ENCODE measurements at regions not wholly inside any gene's neighbourhood (a gene's known extent, or its start where the extent isn't known, plus 50 kb on each side); places are given as distances from the start of the nearest gene placed in this dataset.
"Not testable (repeated sequence)": the region's sequence is repeated elsewhere in the genome, so short reads cannot be mapped to it uniquely, and the experiment has no call there.

DNA sequence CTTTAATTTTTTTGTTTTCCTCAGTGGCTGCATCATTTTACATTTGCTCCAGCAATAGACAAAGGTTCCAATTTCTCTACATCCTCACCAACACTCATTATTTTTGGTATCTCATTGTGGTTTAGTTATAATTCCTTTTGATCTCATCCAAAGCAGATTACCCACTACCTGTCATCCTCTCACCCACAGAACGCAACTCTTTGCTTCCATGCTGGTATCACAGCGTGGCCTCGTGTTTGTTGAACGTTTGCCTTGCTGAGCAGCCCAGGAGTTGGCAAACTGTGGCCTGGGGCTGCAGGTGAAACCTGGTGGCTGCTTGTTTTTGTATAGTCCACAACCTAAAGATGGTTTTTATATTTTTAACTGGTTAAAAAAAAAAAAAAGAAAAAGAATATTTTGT, 181.9 kb downstream of the BCAS1 start:
- no peaks in the 10 kb centered on the region for H3K9me2 ChIP-seq (ENCODE audit: insufficient read depth)
- no peak for DNase-seq
- H3K4me2 ChIP-seq (ENCODE audit: unreplicated experiment) = no peak overlapping the region
- no peak overlapping the region for H3K4me3 ChIP-seq
- H3K27ac ChIP-seq = no peak overlapping the region
- peaks cover 32% of the 10 kb centered on the region for H3F3A ChIP-seq (ENCODE audit: insufficient read depth)
- TF ChIP-seq EZH2 (IDR thresholded peaks at IDR 0.05; ENCODE audit: insufficient read depth, poor library complexity, severe bottlenecking) (no peak), EZH2phosphoT487 (IDR thresholded peaks at IDR 0.05; ENCODE audit: insufficient read depth, low read depth) (no peak)
- H2AFZ ChIP-seq = no peak overlapping the region
- H3K4me1 ChIP-seq (ENCODE audit: insufficient read depth) = peaks cover 9% of the 10 kb centered on the region
- no peaks in the 10 kb centered on the region for H3K9me3 ChIP-seq (ENCODE audit: low read depth)
- no peaks in the 10 kb centered on the region for H4K20me1 ChIP-seq (ENCODE audit: insufficient read depth)
- in situ Hi-C loops (cut with MboI) = no loop called here
- no peaks in the 10 kb centered on the region for H3K79me2 ChIP-seq (ENCODE audit: insufficient read depth)
- H3K36me3 ChIP-seq (ENCODE audit: low read depth) = no peaks in the 10 kb centered on the region
- 61 to 62% methylated on average over 4 of the region's 4 CpGs for WGBS, 2 experiments (ENCODE audit: low coverage in 1 of 2, low lambda C conversion rate in 2 of 2, missing lambda C conversion rate in 2 of 2)
- H3K9ac ChIP-seq = no peak overlapping the region
- no peaks in the 10 kb centered on the region for H3K27me3 ChIP-seq (replicated peaks; ENCODE audit: insufficient read depth)

DNA sequence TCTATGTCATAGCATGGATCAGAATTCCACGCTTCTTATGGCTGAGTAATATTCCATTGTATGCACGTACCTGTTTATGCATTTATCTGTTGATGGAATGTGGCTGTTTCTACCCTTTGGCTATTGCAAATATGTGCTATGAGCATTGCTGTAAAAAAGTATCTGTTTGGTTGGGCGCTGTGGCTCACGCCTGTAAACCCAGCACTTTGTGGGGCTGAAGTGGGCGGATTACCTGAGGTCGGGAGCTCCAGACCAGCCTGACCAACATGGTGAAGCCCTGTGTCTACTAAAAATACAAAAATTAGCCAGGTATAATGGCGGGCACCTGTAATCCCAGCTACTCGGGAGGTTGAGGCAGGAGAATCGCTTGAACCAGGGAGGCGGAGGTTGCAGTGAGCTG, 182.4 kb downstream of the BCAS1 start:
- DNase-seq = no peak
- Histone ChIP-seq H3K36me3 (ENCODE audit: low read depth) (no peaks in the 10 kb centered on the region), H3F3A (ENCODE audit: insufficient read depth) (peaks cover 35% of the 10 kb centered on the region), H4K20me1 (ENCODE audit: insufficient read depth) (no peaks in the 10 kb centered on the region), H3K4me2 (ENCODE audit: unreplicated experiment) (no peak overlapping the region), H3K27ac (no peak overlapping the region), H3K4me1 (ENCODE audit: insufficient read depth) (peaks cover 12% of the 10 kb centered on the region), H3K9me2 (ENCODE audit: insufficient read depth) (no peaks in the 10 kb centered on the region), H3K4me3 (no peak overlapping the region), H3K79me2 (ENCODE audit: insufficient read depth) (no peaks in the 10 kb centered on the region), H3K9ac (no peak overlapping the region), H3K27me3 (replicated peaks; ENCODE audit: insufficient read depth) (no peaks in the 10 kb centered on the region), H2AFZ (no peak overlapping the region), H3K9me3 (ENCODE audit: low read depth) (no peaks in the 10 kb centered on the region)
- no peak for TF ChIP-seq EZH2 (IDR thresholded peaks at IDR 0.05; ENCODE audit: insufficient read depth, poor library complexity, severe bottlenecking)
- no peak for TF ChIP-seq EZH2phosphoT487 (IDR thresholded peaks at IDR 0.05; ENCODE audit: insufficient read depth, low read depth)
- WGBS, 2 experiments (ENCODE audit: low coverage in 1 of 2, low lambda C conversion rate in 2 of 2, missing lambda C conversion rate in 2 of 2) = 95 to 96% methylated on average over 10 of the region's 10 CpGs
- in situ Hi-C loops (cut with MboI) = no loop called here

DNA sequence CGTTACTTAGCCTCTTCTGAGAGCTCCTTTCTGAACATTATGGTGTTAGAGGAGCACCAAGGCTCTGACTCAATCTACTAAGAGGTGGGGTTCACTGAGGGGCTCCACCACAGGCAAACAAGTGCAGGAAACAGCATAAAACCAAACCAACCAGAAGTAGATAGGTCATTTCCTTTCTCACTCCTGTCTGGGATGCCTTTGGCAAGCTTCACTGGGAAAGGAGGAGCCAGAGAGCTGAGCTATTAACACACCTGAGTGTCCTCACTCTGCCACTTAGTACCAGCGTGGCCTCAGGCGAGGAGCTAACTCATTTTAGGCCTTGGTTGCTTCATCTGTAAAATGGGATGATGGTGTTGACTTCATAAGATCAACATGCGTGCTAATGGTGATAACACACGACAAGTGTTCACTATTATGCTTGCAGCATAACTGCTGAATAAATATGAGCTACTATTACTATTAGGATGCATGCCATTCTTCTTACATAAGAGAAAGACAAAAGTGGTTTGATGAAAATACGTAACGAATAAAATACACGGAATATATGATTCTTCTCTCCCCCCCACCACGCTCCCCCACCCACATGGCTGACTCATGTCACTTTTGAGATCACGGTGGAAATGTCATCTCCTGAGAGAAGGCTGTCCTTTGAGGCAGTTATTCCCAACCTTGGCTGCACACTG, 185.4 kb downstream of the BCAS1 start:
- Histone ChIP-seq H3F3A (ENCODE audit: insufficient read depth) (peaks cover 24% of the 10 kb centered on the region), H3K9me3 (ENCODE audit: low read depth) (no peaks in the 10 kb centered on the region), H3K36me3 (ENCODE audit: low read depth) (no peaks in the 10 kb centered on the region), H2AFZ (no peak overlapping the region), H4K20me1 (ENCODE audit: insufficient read depth) (no peaks in the 10 kb centered on the region), H3K9ac (no peak overlapping the region), H3K27ac (no peak overlapping the region), H3K27me3 (replicated peaks; ENCODE audit: insufficient read depth) (no peaks in the 10 kb centered on the region), H3K9me2 (ENCODE audit: insufficient read depth) (no peaks in the 10 kb centered on the region), H3K79me2 (ENCODE audit: insufficient read depth) (no peaks in the 10 kb centered on the region), H3K4me1 (ENCODE audit: insufficient read depth) (peaks cover 13% of the 10 kb centered on the region), H3K4me3 (no peak overlapping the region), H3K4me2 (ENCODE audit: unreplicated experiment) (no peak overlapping the region)
- 89 to 94% methylated on average over 10 of the region's 10 CpGs for WGBS, 2 experiments (ENCODE audit: low coverage in 1 of 2, low lambda C conversion rate in 2 of 2, missing lambda C conversion rate in 2 of 2)
- in situ Hi-C loops (cut with MboI) = no loop called here
- TF ChIP-seq EZH2 (IDR thresholded peaks at IDR 0.05; ENCODE audit: insufficient read depth, poor library complexity, severe bottlenecking) = no peak
- TF ChIP-seq EZH2phosphoT487 (IDR thresholded peaks at IDR 0.05; ENCODE audit: insufficient read depth, low read depth) = no peak
- no peak for DNase-seq

DNA sequence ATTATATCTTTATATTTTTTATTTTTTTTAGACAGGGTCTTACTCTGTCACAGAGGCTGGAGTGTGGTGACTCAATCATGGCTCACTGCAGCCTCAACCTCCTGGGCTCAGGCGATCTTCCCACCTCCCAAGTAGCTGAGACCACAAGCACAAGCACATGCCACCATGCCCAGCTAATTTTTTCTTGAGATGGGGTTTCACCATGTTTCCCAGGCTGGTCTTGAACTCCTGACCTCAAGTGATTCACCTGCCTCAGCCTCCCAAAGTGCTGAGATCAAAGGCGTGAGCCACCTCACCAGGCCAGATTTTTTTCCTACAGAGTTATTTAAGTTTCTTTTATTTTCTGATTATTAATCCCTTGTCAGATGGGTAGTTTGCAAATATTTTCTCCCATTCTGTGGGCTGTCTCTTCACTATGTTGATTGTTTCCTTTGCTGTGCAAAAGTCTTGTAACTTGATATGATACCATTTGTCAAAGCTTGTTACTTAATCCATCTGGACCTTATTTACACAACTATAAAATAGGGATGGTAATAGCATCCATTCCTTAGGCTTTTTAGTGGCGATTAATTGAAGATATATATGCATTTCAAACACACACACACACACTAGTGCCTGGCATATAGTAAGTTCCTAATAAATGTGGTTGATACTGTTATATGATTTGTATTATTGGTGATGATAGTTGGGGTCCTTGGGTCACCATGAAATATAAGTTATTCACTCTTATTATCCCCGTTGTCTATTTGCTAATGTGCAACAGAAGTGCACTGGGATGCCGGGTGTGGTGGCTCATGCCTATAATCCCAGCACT, 187.1 kb downstream of the BCAS1 start:
- Histone ChIP-seq H3K9me3 (ENCODE audit: low read depth) (no peaks in the 10 kb centered on the region), H3K36me3 (ENCODE audit: low read depth) (no peaks in the 10 kb centered on the region), H4K20me1 (ENCODE audit: insufficient read depth) (no peaks in the 10 kb centered on the region), H3K4me2 (ENCODE audit: unreplicated experiment) (peak overlapping the region; percentile 30), H3K27me3 (replicated peaks; ENCODE audit: insufficient read depth) (no peaks in the 10 kb centered on the region), H3K4me1 (ENCODE audit: insufficient read depth) (peaks cover 13% of the 10 kb centered on the region), H3K9ac (peak overlapping the region; percentile 41), H3F3A (ENCODE audit: insufficient read depth) (peaks cover 24% of the 10 kb centered on the region), H3K27ac (peak overlapping the region; percentile 67), H2AFZ (no peak overlapping the region), H3K4me3 (no peak overlapping the region), H3K9me2 (ENCODE audit: insufficient read depth) (no peaks in the 10 kb centered on the region), H3K79me2 (ENCODE audit: insufficient read depth) (no peaks in the 10 kb centered on the region)
- in situ Hi-C loops (cut with MboI) = no loop called here
- TF ChIP-seq EZH2 (IDR thresholded peaks at IDR 0.05; ENCODE audit: insufficient read depth, poor library complexity, severe bottlenecking) (no peak), EZH2phosphoT487 (IDR thresholded peaks at IDR 0.05; ENCODE audit: insufficient read depth, low read depth) (no peak)
- DNase-seq = peak; percentile 79
- 15 to 18% methylated on average over 5 of the region's 5 CpGs for WGBS, 2 experiments (ENCODE audit: low coverage in 1 of 2, low lambda C conversion rate in 2 of 2, missing lambda C conversion rate in 2 of 2)

DNA sequence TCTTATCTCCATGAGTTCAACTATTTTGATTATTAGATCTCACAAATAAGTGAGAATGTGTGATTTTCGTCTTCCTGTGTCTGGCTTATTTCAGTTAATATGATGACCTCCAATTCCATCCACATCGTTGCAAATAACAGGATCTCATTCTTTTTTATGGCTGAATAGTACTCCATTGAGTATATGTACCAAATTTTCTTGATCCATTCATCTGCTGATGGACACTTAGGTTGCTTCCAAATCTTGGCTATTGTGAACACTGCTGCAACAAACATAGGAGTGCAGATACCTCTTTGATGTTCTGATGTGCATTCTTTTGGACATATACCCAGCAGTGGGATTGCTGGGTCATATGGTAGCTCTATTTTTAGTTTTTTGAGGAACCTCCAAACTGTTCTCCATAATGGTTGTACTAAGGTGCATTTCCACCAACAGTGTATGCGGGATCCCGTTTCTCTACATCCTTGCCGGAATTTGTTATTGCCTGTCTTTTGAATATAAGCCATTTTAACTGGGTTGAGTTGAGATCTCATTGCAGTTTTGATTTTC, 187.9 kb downstream of the BCAS1 start:
- H3K27me3 ChIP-seq (replicated peaks; ENCODE audit: insufficient read depth); H3K9me2 ChIP-seq (ENCODE audit: insufficient read depth); DNase-seq; H3K36me3 ChIP-seq (ENCODE audit: low read depth); H3K4me3 ChIP-seq; H3K4me2 ChIP-seq (ENCODE audit: unreplicated experiment); in situ Hi-C loops (cut with MboI); H3K79me2 ChIP-seq (ENCODE audit: insufficient read depth); H4K20me1 ChIP-seq (ENCODE audit: insufficient read depth); H3K9me3 ChIP-seq (ENCODE audit: low read depth); H2AFZ ChIP-seq: not testable (repeated sequence)
- H3K27ac ChIP-seq = peak overlapping the region; percentile 67
- 96 to 99% methylated on average over 5 of the region's 5 CpGs for WGBS, 2 experiments (ENCODE audit: low coverage in 1 of 2, low lambda C conversion rate in 2 of 2, missing lambda C conversion rate in 2 of 2)
- H3F3A ChIP-seq (ENCODE audit: insufficient read depth) = peaks cover 24% of the 10 kb centered on the region
- H3K9ac ChIP-seq = 0 out of 2 replicates have a peak overlapping the region, but pooled peaks have one; percentile 41
- H3K4me1 ChIP-seq (ENCODE audit: insufficient read depth) = peaks cover 13% of the 10 kb centered on the region
